ENCODE measurements at regions not wholly inside any gene's neighbourhood (a gene's known extent, or its start where the extent isn't known, plus 50 kb on each side); places are given as distances from the start of the nearest gene placed in this dataset.

GRCh38 chr11:21921151-21921550, 271.7 kb upstream of the ANO5 start:
- TF ChIP-seq HOXA7 (CRISPR knock-in tag; IDR thresholded peaks at IDR 0.05) (no peak), CTCF (IDR thresholded peaks at IDR 0.05) (no peak), POLR2A (IDR thresholded peaks at IDR 0.05; ENCODE audit: low read length) (no peak), RAD21 (conservative IDR thresholded peaks at IDR 0.05 in 1 of 2, IDR thresholded peaks at IDR 0.05 in 1 of 2) (no peak), REST (IDR thresholded peaks at IDR 0.05) (no peak)

All from A549 (cell line).